Stimulated activated CD4-positive, alpha-beta T cell treated with anti-CD3 and anti-CD28 coated beads, Interleukin-12 subunit alpha, Interleukin-12 subunit beta, amount 100 ng/mL, for 48 hours (primary cell): ENCODE measurements at regions not wholly inside any gene's neighbourhood (a gene's known extent, or its start where the extent isn't known, plus 50 kb on each side); places are given as distances from the start of the nearest gene placed in this dataset.

Experiments used
- DNase-seq, 3 donors: peaks; one replicate each; pipeline ENCODE4 v3.0.0-alpha.2; 2020; ENCODE audit warnings: low read depth in 2 of 3, low spot score in 1 of 3

DNA sequence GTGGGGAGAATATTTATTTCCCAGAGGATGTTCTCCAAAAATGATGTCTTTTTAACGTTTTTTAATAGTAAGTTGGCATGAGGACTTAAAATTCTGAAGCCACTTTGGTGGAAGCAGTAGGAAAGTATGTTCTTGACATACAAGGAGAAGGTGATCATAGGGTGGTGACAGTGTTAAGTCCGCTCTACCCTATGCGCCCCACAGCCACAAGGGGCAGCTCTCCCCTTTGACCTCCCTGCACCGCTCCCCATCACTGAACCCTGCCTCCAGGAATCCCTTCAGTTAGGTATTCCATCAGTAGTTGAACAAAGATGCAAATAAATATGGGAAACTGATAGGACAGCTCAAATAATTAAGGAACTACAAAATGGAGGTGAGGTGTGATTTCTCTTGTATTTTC, 111.4 kb downstream of the PLEKHG1 start:
- DNase-seq: no peak

DNA sequence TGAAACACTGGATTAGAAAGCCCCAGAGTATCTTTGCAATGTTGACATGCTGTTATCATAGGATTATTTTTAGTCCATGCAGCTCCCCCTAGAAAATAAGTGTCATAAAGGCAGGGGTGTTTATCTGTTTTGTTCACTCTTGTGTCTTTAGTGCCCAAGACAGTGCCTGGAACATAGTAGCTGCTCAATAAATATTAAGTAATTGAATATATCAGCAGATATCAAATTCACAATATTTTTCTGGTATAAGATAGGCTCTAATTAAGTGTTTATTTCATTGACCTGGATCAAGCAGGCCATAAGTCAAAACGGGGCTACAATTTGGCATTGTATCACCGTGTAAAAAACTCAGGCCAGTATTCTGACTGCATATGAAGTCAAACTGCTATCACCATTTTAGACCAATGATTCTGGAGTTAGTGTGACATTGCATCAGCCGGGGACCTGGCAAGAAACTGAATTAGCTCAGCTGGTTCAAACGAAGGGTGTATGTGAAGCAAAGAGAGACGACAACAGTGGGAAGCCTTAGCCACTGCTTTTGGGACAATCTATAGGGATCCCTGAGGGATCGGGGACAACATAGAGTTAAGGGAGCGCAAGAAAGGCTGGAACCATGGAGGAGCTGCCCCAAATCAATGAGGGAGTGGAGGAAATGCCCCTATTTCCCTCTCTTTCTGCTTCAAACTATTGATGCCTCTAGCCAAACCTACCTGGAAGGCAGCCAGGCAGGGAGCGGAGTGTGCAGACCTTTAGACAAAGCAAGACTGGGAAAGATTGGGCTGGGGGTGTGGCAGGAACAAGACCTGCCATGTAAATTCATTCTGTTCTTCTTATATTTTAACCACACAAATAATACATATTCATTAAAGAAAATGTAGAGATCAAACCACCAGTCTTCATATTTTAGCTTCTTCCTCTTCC, 112.2 kb downstream of the PLEKHG1 start:
- DNase-seq: no peak

DNA sequence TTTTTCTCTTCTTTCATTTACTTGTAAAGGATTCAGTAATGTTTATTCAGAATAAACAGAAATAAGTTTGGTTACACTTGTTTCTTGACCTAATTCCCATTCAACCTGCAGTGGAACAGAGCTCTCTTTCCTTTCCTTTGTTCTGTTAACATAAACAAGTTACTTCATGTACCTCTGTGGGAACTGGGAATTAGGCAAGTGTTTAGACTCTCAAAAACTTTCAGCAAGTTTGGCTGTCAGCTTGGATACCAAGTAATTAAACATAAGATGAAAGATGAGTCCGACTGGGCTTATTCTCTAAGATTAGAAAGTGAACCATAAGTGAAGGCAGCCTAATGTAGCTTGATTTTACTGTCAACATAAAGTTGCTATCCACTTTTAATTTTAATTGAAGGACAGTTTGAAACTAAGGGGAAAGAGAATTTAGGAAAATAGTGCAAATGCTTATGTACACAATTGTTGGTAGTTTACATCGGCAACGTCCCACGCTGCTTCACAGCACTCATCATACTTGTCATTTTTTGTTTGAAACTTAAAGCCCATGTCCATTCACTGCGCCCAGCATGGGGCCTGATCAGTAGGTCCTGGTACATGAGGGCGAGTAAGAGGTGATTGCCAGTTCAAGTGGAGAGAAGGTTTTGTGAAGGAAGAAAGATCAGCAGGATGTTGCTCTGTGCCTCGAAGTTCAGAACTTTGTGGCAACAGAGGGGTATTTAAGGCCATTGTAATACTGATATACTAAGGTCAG, 113.0 kb downstream of the PLEKHG1 start:
- no peak for DNase-seq

DNA sequence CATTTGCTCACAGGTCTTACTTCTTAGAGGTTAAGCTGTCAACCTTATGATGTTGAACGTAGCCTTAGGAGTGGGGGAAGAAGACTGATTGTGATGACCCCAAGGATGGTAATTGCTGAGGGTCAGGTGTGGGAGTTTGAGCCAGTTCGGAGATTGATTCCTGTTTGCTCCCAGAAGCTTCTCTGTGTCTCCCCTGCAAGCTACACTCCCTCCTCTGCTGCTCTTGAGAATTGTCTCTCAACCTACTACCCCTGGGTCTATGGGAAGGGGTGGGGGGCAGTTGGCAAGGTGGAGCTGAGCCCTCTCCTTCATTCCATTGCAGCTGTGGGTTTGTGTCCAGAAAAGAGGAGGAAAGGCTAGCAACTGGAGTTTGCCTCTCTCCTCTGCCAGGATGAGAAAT, 113.8 kb downstream of the PLEKHG1 start:
- DNase-seq: no peak

DNA sequence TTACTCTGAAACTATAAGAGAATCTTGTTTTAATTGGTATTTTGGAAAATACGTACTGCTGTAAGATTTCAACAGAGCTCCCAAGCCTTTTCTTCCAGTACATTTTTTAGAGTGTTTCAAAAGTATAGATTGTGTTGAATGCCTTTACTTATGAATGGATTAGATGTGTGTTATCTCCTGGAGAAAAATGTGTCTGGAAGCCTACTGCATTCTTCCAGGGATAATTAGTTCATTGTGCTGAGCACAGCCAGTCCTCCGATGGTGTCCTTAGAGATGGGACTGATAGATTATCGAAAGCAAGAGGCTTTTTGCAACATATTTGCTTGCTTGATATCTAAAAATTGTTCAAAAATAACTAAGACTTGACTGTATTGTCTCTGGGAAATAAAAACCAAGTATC, 114.2 kb downstream of the PLEKHG1 start:
- DNase-seq: no peak

DNA sequence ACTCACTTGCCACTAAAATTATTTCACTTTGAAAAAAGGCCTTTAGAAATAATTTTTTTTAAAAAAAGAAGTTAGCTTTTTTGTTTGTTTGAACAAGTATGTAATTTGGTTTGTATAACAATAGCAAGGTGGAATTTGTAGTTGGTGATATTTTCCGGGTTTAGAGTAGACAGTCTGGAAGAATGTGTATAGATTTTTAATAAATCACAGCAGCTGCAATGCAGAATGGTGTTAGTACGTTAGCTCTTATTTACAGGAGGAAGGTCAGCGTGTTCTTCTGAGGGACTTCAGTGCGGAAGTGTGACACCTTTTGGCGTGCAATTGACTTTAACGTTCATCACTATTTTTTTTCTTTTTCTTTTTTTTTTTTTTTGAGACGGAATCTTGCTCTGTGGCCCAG, 115.4 kb downstream of the PLEKHG1 start:
- DNase-seq: no peak

DNA sequence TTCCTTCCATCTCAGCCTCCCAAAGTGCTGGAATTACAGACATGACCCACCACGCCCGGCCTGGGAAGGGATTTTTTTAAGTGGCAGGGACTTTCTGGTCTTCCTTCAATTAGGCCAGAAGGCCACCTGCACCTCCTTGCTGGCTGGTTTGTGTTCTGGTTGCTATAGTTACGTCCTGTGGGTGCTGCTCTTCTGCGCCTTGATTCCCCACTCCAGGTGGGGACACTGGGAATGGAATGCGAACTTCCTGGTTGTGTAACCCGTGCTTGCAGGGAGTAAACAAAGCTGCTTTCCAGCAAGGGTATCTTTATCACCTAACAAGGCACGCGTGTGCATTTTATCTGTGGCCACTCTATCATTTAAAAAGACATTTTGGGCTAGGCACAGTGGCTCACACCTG, 117.7 kb downstream of the PLEKHG1 start:
- no peak for DNase-seq

DNA sequence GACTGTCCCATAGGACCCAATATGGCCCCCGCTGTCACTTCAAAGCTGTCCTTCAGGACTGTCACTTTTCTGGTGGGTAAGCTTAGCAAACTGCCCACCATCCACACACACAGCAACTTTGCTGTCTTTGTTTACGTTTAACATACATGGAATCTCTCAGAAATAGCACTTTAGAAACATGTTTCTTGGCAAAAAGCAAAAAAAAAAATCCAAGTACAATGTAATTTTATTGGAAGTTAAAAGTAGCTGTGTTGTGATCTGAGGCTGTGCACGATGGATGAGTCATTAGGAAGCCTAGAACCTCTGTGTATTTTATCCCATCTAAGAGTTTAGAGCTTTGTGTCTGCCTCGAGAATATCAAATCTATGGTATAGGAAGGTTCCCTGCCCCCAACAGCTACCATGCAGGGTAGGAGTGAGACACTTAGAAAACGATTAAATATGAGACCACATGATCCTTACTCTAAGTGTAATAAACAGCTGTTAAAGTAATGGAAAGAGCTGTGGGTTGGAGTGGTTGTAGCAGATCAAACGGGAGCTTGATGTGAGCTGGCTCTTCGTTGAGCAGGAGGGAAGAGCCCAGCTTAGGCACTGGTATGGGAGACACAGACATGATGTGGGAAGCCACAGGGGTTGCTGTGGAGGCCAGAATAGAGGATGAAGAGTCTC, 119.5 kb downstream of the PLEKHG1 start:
- no peak for DNase-seq

DNA sequence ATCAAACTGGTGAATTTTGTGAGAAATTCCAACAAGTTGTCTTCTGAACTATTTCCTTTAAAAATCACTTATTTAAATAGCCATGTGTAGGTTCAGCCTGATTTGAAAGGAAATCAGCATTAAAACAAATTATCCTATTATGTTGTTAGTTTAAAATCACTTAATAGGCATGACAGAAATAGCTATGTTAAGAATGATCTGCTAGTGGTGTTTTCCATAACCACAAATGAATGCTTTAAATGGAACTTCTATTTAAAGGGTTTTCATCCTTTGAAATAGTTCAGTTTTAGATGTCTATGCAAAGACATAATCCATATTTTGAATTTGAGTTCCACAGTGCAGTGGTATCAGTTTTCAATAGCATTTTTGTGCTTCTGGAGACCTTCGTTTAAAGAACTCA, 120.1 kb downstream of the PLEKHG1 start:
- DNase-seq: no peak

DNA sequence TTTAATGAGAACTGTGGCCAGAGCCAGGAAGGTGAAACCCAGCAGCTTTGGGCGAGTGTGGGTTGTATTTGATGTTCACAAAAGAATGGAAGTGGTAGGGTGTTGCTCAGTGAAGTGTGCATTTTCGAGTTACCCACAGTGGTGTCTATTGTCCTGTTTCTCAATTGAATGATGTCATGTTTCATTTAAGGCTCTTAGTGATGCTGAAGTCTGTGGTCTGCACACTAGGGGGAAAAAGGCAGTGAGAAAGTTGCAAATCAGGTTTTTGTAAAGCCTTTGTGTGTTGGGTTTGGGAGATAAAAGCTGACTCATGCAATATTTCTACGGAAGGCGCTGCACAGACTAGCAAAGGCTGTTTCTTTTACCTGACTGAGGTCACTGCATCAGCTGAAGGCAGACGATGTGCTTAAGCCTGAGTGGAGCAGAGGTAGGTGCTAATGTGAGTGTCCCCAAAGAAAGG, 121.1 kb downstream of the PLEKHG1 start:
- no peak for DNase-seq

DNA sequence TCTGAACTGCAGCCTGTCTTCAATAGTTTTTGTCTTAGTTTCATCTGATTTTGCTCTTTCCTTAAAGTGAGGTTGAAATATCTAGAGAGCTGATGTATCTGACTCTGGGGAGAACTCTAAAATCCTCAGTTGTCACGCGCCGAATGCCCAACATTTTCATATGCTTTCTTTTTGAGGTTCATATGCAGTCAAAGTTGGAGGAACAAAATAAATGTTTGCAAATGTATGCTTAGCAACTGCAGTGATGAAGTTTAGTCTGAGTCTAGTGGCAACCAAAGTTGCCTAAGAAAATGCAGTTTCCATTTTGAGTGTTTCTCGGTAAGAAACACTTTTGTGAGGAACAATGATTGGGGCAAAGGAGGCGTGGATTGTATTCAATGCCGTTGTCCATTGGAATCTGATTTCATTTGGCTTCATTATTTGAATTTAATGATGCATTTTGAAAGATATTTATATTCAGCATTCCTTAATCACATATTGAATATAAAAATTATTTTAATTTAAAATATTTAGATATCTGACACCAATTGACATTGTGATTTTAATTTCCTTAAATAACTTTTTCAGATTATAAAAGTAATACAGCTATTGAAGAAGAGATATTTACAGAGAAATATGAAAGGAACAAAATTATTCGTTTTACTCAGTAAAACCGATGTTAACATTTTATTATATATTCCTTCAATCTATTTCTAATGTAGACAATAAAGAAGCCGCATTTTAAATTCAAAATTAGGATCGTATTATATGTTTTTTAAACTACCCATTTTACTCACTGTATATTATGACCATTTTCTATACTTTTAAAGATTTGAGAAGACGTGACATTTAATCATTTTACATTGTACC, 122.0 kb downstream of the PLEKHG1 start:
- DNase-seq: no peak

DNA sequence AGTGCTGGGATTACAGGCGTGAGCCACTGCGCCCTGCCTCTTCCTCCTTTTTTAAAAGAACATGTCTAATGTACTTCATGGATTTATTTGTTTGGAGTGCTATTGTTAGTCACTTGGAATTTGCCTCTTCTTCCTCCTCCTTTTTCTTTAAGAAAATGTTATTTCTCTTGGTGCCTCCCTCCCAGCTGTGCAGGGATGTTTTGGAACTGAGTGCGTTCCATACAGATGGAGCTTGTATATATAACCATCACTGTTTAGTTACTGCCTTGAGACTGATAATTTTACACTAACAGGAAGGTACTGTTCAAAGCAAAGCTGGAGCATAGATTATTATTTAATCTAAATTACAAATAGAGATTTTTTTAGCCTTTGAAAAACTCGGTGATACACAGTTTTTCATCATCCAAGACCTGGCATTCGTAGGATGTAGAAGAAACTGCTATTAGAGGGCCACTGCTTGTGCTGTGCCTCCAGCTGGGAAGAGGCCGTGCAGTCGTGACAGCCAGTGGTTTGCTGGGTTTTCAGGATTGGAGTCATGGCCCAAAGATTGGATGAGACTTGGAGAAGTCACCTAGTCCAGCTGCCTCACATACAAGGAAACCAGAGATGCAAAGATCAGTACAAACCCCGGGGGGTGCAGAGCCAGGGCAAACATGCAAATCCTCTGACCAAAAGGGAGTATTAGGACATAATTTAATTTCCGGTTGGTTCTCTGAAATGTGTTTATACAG, 123.1 kb downstream of the PLEKHG1 start:
- DNase-seq: no peak

DNA sequence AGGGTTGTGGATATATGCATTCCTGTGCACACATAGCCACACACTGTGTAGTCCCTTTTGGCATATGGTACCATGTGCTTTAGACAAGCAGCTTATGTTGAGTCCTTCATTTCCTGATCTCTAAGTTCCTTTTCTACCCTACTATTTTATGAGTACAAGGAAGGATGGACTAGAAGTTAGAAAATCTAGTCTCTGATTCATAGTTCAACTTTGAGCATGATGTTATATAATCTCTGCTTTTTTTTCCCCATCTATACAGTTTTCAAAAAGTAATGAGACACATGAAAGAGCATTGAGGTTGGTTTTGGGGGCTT, 123.6 kb downstream of the PLEKHG1 start:
- no peak for DNase-seq

DNA sequence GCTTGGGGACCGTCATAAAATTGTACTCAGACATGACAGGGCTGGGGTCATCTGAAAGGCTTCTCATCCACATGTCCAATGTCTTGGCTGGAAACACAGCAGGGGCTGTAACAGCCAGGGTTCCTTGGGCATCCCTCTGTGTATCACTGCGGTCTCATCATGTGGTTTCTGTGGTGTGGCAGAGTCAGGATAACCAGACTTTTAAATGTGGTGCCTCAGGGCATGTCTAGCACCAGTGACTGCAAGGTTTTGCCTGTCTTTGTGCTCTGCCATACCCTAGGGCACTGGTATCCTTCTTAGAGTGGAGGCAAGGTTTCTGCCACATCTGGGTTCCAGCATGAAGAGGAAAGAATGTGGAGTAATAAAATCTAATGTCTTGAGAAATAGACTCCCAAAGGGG, 124.2 kb downstream of the PLEKHG1 start:
- no peak for DNase-seq

DNA sequence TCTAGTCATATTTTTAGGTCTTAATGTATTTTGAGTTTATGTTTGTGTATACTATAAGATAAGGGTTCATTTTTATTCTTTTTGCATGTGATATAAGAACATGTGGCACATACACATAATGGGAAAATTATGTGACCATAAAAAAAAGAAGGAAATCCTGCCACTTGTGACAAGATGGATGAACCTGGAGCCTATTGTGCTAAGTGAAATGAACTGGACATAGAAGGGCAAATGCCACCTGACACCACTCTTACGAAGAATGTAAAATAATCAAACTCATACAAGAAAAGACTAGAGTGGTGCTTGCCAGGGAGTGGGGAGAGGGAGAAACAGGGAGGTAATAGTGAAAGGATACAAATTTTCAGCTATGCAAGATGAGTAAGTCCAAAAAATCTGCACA, 126.1 kb downstream of the PLEKHG1 start:
- no peak for DNase-seq

DNA sequence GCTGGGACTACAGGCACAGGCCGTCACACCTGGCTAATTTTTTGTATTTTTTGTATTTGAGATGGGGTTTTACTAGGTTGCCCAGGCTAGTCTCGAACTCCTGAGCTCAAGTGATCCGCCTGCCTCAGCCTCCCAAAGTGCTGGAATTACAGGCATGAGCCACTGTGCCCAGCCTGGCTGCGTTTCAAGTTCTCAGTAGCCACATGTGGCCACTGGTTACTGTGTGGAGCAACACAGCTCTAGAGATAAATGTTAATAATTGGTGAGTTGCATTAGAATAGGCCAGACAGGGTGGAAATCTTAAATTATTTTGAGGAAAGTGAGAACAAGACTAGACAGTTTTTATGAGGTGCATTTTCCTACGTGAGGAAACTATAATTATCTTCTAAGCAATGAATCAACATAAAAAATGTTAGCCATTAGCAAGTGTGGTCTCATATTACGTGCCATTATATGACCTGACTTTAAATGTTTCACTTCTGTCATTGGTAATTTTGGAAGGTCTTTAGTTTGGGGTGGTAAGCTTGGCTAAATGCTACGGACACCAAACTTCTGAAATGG, 129.6 kb downstream of the PLEKHG1 start:
- DNase-seq: no peak

DNA sequence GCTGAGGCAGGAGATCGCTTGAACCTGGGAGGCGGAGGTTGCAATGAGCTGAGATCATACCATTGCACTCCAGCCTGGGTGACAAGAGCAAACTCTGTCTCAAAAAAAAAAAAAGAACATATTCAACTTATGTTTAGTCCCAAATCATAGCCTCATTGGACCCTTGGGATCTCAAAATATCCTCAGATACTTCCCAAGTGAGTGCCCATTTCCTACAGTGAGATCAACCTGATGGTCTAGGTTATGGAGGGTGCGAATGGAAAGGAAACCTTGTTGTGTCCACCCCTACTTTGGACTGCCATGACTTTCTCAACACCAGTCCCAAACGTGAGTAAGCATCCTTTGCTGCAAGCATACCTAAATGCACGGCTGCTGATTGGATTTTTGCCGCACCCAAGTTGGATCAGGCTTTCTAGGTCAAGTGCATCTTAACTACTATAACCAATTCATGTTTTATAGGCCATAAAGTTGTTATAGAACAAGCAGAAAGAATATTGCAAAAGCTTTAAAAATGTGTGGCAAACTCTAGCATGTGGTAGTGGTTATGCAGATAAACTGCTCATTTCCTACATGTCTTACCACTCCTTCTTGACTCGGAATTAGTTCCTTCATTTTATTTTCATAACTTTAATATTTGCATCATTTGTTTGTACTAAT, 131.2 kb downstream of the PLEKHG1 start:
- no peak for DNase-seq

DNA sequence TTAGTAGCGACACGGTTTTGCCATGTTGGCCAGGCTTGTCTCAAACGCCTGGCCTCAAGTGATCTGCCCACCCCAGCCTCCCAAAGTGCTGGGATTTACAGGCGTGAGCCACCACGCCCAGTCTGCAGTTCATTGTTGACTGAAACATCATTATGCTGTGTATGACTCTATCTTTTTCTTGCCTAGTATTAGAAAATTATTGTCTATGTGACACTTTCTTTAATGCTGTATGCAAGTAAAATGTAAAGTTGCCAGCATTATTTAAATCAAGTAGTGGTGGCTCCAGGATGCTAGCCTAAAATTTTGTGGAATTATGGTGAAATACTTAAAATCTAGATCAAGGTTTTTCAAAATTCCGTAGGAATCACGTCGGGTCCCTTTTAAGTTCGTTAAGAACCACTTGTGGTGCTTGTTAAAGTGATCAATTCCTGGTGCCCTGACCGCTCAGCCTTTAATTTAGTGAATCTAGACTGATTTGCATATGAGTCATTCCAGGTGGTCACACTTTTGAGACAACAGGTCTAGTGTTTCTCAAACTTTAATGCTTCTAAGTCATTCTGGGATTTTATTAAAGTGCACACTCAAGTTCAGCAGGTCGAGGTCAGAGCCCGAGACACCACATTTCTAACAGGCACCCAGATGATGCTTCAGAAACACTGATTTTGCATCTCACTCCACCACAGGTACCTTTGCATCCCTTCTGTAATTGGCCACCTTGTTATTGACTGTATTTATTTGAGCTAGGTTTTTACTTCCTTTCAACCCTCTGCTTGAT, 132.6 kb upstream of the MTHFD1L start:
- DNase-seq: no peak

DNA sequence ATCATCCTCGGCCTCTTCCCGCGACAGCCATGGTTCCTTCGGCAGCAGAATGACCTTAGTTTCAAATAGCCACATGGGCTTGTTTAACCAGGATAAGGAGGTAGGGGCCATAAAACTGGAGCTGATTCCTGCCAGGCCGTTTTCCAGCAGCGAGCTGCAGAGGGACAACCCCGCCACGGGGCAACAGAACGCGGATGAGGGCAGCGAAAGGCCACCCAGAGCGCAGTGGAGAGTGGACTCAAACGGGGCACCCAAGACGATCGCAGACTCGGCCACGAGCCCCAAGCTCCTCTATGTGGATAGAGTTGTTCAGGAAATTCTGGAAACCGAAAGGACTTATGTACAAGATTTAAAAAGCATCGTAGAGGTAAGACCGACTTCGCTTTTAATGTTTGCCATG, 131.8 kb upstream of the MTHFD1L start:
- no peak for DNase-seq
